GM12891 (cell line): ENCODE measurements at regions not wholly inside any gene's neighbourhood (a gene's known extent, or its start where the extent isn't known, plus 50 kb on each side); places are given as distances from the start of the nearest gene placed in this dataset.
"Not testable (repeated sequence)": the region's sequence is repeated elsewhere in the genome, so short reads cannot be mapped to it uniquely, and the experiment has no call there.

Experiments
- DNase-seq: peaks from one replicate; pipeline ENCODE4 v3.0.0; 2011; ENCODE audit warnings: low spot score; ENCODE audit not compliant: insufficient read length
- FAIRE-seq: peaks from 2 replicates; lab custom pipeline; 2011; peaks lifted over from hg19 to GRCh38; lab: Jason Lieb, UNC
- PAX5 ChIP-seq: IDR thresholded peaks from 2 replicates; pipeline ENCODE4 v1.6.1; 2011; ENCODE audit warnings: low read length, moderate library complexity, mild to moderate bottlenecking; ENCODE audit not compliant: insufficient read depth, severe bottlenecking
- POLR2A ChIP-seq: IDR thresholded peaks from 2 replicates; pipeline ENCODE4 v1.6.1; 2011; ENCODE audit warnings: low read depth, low read length, control low read depth
- POLR2AphosphoS5 ChIP-seq: IDR thresholded peaks from 2 replicates; pipeline ENCODE4 v1.6.1; 2011; ENCODE audit warnings: low read depth, low read length, control low read depth
- POU2F2 ChIP-seq: IDR thresholded peaks from 2 replicates; pipeline ENCODE4 v1.6.1; 2011; ENCODE audit warnings: low read depth, mild to moderate bottlenecking, control low read depth, low read length, moderate library complexity
- SPI1 ChIP-seq: IDR thresholded peaks from 2 replicates; pipeline ENCODE4 v1.6.1; 2011; ENCODE audit warnings: low read depth, low read length, control low read depth
- TAF1 ChIP-seq: IDR thresholded peaks from 2 replicates; pipeline ENCODE4 v1.6.1; 2011; ENCODE audit warnings: low read depth, low read length, control low read depth

- TF ChIP-seq PAX5, result no peak
- no peak for TF ChIP-seq POU2F2
- no peak for TF ChIP-seq POLR2A
- TF ChIP-seq POLR2AphosphoS5, result no peak
- no peak for TF ChIP-seq SPI1
- no peak for TF ChIP-seq TAF1
- FAIRE-seq (no peak), DNase-seq (no peak)
These were observed 266.9 kb upstream of the PELI2 start for GRCh38 chr14:55851301-55851700.

- no peak for FAIRE-seq
- TF ChIP-seq TAF1 (no peak), POLR2AphosphoS5 (no peak), POLR2A (no peak), POU2F2 (no peak), SPI1 (no peak), PAX5 (no peak)
- DNase-seq, result no peak
These were observed 266.2 kb upstream of the PELI2 start for GRCh38 chr14:55851961-55852360.

- DNase-seq, result no peak
- TF ChIP-seq PAX5 (no peak), POLR2AphosphoS5 (no peak)
- no peak for FAIRE-seq
These were observed 262.5 kb upstream of the PELI2 start for GRCh38 chr14:55855751-55856150.

GRCh38 chr14:55858604-55859003, 259.6 kb upstream of the PELI2 start:
- no peak for TF ChIP-seq PAX5
- no peak for TF ChIP-seq TAF1
- no peak for TF ChIP-seq SPI1
- TF ChIP-seq POLR2A, result no peak
- TF ChIP-seq POU2F2, result no peak
- TF ChIP-seq POLR2AphosphoS5, result no peak
- FAIRE-seq (no peak), DNase-seq (no peak)

GRCh38 chr14:55861561-55861960, 256.6 kb upstream of the PELI2 start:
- not testable (repeated sequence) for DNase-seq, FAIRE-seq

GRCh38 chr14:55864890-55865655, 253.1 kb upstream of the PELI2 start:
- TF ChIP-seq PAX5 (no peak), POLR2AphosphoS5 (no peak), POU2F2 (no peak), TAF1 (no peak), POLR2A (no peak), SPI1 (no peak)
- DNase-seq (no peak), FAIRE-seq (no peak)

GRCh38 chr14:55867311-55867710, 250.9 kb upstream of the PELI2 start:
- TF ChIP-seq SPI1, result no peak
- no peak for TF ChIP-seq POU2F2
- no peak for TF ChIP-seq TAF1
- TF ChIP-seq PAX5, result no peak
- no peak for TF ChIP-seq POLR2A
- no peak for TF ChIP-seq POLR2AphosphoS5
- FAIRE-seq (no peak), DNase-seq (no peak)

- FAIRE-seq (no peak), DNase-seq (no peak)
- TF ChIP-seq SPI1 (no peak), POLR2A (no peak), POLR2AphosphoS5 (no peak), POU2F2 (no peak), PAX5 (no peak), TAF1 (no peak)
These were observed 250.5 kb upstream of the PELI2 start for GRCh38 chr14:55867719-55868118.

GRCh38 chr14:55869397-55870049, 248.7 kb upstream of the PELI2 start:
- no peak for FAIRE-seq
- TF ChIP-seq PAX5, result no peak
- no peak for TF ChIP-seq POLR2A
- TF ChIP-seq POU2F2, result no peak
- TF ChIP-seq TAF1, result no peak
- TF ChIP-seq SPI1, result no peak
- TF ChIP-seq POLR2AphosphoS5, result no peak
- DNase-seq, result no peak

GRCh38 chr14:55873169-55873568, 245.0 kb upstream of the PELI2 start:
- FAIRE-seq (no peak), DNase-seq (no peak)
- no peak for TF ChIP-seq POU2F2
- TF ChIP-seq POLR2AphosphoS5, result no peak
- TF ChIP-seq TAF1, result no peak
- TF ChIP-seq SPI1, result no peak
- no peak for TF ChIP-seq PAX5
